GM18951 (cell line): ENCODE measurements at regions not wholly inside any gene's neighbourhood (a gene's known extent, or its start where the extent isn't known, plus 50 kb on each side); places are given as distances from the start of the nearest gene placed in this dataset.
"Not testable (repeated sequence)": the region's sequence is repeated elsewhere in the genome, so short reads cannot be mapped to it uniquely, and the experiment has no call there.

ENCODE experiments used
- POLR2A ChIP-seq: IDR thresholded peaks from 4 replicates; pipeline ENCODE4 v1.6.1; 2011; ENCODE audit warnings: mild to moderate bottlenecking; ENCODE audit not compliant: insufficient read length, insufficient read depth; ENCODE audit errors: extremely low read depth
- in situ Hi-C: fragments of 300-500 bp; cut with MboI; formaldehyde crosslinking; loops from one replicate; pipeline ENCODE4 v1.12.0; 2022; ENCODE audit warnings: low sequenced_read_pairs, mixed read lengths, inconsistent platforms; ENCODE audit not compliant: unreplicated experiment

GRCh38 chr4:123204737-123205136 lies 191.9 kb upstream of the SPRY1 start:
- in situ Hi-C loops = no loop called here
- TF ChIP-seq POLR2A = no peak

- no peak for TF ChIP-seq POLR2A
- in situ Hi-C loops = no loop called here
Measured at GRCh38 chr4:123206016-123206415, 190.6 kb upstream of the SPRY1 start.

GRCh38 chr4:123209436-123209835 lies 187.2 kb upstream of the SPRY1 start:
- in situ Hi-C loops = no loop called here
- no peak for TF ChIP-seq POLR2A

- in situ Hi-C loops = no loop called here
- TF ChIP-seq POLR2A = no peak
Measured at GRCh38 chr4:123215536-123215935, 181.1 kb upstream of the SPRY1 start.

- no peak for TF ChIP-seq POLR2A
- in situ Hi-C loops = no loop called here
Measured at GRCh38 chr4:123216543-123216942, 180.1 kb upstream of the SPRY1 start.

GRCh38 chr4:123216946-123217345 lies 179.6 kb upstream of the SPRY1 start:
- in situ Hi-C loops = no loop called here
- no peak for TF ChIP-seq POLR2A

GRCh38 chr4:123217664-123218063 lies 178.9 kb upstream of the SPRY1 start:
- in situ Hi-C loops = no loop called here
- TF ChIP-seq POLR2A = no peak

GRCh38 chr4:123218981-123219380 lies 177.6 kb upstream of the SPRY1 start:
- no peak for TF ChIP-seq POLR2A
- in situ Hi-C loops = no loop called here

- in situ Hi-C loops = no loop called here
- TF ChIP-seq POLR2A = no peak
Measured at GRCh38 chr4:123229286-123229685, 167.3 kb upstream of the SPRY1 start.

- TF ChIP-seq POLR2A = no peak
- in situ Hi-C loops = no loop called here
Measured at GRCh38 chr4:123230061-123230460, 166.5 kb upstream of the SPRY1 start.

GRCh38 chr4:123232439-123232838 lies 164.2 kb upstream of the SPRY1 start:
- TF ChIP-seq POLR2A = no peak
- in situ Hi-C loops = no loop called here

- in situ Hi-C loops = no loop called here
- no peak for TF ChIP-seq POLR2A
Measured at GRCh38 chr4:123233136-123233768, 163.3 kb upstream of the SPRY1 start.

GRCh38 chr4:123234955-123235354 lies 161.6 kb upstream of the SPRY1 start:
- in situ Hi-C loops = no loop called here
- no peak for TF ChIP-seq POLR2A

- no peak for TF ChIP-seq POLR2A
- in situ Hi-C loops = no loop called here
Measured at GRCh38 chr4:123235431-123235830, 161.2 kb upstream of the SPRY1 start.

GRCh38 chr4:123236606-123237005 lies 160.0 kb upstream of the SPRY1 start:
- no peak for TF ChIP-seq POLR2A
- in situ Hi-C loops = no loop called here

- in situ Hi-C loops = not testable (repeated sequence)
Measured at GRCh38 chr4:123240286-123240685, 156.3 kb upstream of the SPRY1 start.

- in situ Hi-C loops = not testable (repeated sequence)
Measured at GRCh38 chr4:123243220-123243619, 153.4 kb upstream of the SPRY1 start.
